GM23338 (cell line): ENCODE measurements at regions not wholly inside any gene's neighbourhood (a gene's known extent, or its start where the extent isn't known, plus 50 kb on each side); places are given as distances from the start of the nearest gene placed in this dataset.

Source experiments
- TF ChIP-seq, protein P1 (sequence below): IDR thresholded peaks from one replicate; pipeline ENCODE4 v1.6.1; 2018; ENCODE audit warnings: antibody characterized with exemption; ENCODE audit not compliant: unreplicated experiment
- TF ChIP-seq, protein P2 (sequence below), 2 experiments: fragments of 200-600 bp in 1 of 2; sonication (generic) in 1 of 2; conservative IDR thresholded peaks; 2 replicates each; pipeline versions ENCODE4 v1.5.1 to v1.6.1; 2016 to 2017; ENCODE audit warnings: antibody characterized with exemption in 2 of 2, low read depth in 2 of 2, mild to moderate bottlenecking in 2 of 2, moderate library complexity in 1 of 2

DNA sequence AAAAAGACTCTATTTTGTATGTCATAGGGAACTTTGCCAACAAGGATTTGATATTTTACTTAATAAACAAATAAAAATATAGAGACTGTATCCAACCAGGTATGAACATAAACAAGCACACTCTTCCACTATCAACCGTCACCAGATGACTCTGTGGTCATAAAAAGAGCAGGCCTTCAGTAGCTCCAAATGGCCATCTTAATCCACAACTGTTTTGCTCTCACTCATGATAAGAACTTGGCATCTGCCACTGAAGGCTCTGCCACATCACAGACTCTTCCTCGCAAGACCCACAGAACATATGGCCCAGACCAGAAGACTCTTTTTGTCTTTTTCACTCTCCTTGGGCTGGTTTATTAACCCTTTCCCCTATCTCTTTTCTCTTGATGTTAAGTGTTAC lies 98.7 kb upstream of the POM121L12 start:
- TF ChIP-seq, protein P1, sequence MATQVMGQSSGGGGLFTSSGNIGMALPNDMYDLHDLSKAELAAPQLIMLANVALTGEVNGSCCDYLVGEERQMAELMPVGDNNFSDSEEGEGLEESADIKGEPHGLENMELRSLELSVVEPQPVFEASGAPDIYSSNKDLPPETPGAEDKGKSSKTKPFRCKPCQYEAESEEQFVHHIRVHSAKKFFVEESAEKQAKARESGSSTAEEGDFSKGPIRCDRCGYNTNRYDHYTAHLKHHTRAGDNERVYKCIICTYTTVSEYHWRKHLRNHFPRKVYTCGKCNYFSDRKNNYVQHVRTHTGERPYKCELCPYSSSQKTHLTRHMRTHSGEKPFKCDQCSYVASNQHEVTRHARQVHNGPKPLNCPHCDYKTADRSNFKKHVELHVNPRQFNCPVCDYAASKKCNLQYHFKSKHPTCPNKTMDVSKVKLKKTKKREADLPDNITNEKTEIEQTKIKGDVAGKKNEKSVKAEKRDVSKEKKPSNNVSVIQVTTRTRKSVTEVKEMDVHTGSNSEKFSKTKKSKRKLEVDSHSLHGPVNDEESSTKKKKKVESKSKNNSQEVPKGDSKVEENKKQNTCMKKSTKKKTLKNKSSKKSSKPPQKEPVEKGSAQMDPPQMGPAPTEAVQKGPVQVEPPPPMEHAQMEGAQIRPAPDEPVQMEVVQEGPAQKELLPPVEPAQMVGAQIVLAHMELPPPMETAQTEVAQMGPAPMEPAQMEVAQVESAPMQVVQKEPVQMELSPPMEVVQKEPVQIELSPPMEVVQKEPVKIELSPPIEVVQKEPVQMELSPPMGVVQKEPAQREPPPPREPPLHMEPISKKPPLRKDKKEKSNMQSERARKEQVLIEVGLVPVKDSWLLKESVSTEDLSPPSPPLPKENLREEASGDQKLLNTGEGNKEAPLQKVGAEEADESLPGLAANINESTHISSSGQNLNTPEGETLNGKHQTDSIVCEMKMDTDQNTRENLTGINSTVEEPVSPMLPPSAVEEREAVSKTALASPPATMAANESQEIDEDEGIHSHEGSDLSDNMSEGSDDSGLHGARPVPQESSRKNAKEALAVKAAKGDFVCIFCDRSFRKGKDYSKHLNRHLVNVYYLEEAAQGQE = no peak
- TF ChIP-seq, protein P2, sequence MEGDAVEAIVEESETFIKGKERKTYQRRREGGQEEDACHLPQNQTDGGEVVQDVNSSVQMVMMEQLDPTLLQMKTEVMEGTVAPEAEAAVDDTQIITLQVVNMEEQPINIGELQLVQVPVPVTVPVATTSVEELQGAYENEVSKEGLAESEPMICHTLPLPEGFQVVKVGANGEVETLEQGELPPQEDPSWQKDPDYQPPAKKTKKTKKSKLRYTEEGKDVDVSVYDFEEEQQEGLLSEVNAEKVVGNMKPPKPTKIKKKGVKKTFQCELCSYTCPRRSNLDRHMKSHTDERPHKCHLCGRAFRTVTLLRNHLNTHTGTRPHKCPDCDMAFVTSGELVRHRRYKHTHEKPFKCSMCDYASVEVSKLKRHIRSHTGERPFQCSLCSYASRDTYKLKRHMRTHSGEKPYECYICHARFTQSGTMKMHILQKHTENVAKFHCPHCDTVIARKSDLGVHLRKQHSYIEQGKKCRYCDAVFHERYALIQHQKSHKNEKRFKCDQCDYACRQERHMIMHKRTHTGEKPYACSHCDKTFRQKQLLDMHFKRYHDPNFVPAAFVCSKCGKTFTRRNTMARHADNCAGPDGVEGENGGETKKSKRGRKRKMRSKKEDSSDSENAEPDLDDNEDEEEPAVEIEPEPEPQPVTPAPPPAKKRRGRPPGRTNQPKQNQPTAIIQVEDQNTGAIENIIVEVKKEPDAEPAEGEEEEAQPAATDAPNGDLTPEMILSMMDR (conservative IDR thresholded peaks at IDR 0.05; ENCODE audit: low read depth in 2 of 2) = no peak
